Ishikawa (cell line): ENCODE measurements at regions not wholly inside any gene's neighbourhood (a gene's known extent, or its start where the extent isn't known, plus 50 kb on each side); places are given as distances from the start of the nearest gene placed in this dataset.

Experiments
- CEBPB ChIP-seq: IDR thresholded peaks from 2 replicates; pipeline ENCODE4 v1.6.1; 2012
- CREB1 ChIP-seq: IDR thresholded peaks from 2 replicates; pipeline ENCODE4 v1.6.1; 2012; ENCODE audit warnings: low read depth
- EGR1 ChIP-seq: IDR thresholded peaks from 2 replicates; pipeline ENCODE4 v1.6.1; 2012
- EP300 ChIP-seq: IDR thresholded peaks from 2 replicates; pipeline ENCODE4 v1.6.1; 2012; ENCODE audit warnings: borderline replicate concordance
- FOXM1 ChIP-seq: IDR thresholded peaks from 2 replicates; pipeline ENCODE4 v1.6.1; 2012; ENCODE audit warnings: low read depth, borderline replicate concordance
- MAX ChIP-seq: IDR thresholded peaks from 2 replicates; pipeline ENCODE4 v1.6.1; 2012
- NFIC ChIP-seq: IDR thresholded peaks from 2 replicates; pipeline ENCODE4 v1.6.1; 2012
- RAD21 ChIP-seq: IDR thresholded peaks from 2 replicates; pipeline ENCODE4 v1.6.1; 2012; ENCODE audit warnings: low read depth
- REST ChIP-seq: IDR thresholded peaks from 2 replicates; pipeline ENCODE4 v1.6.1; 2012; ENCODE audit warnings: low read depth, mild to moderate bottlenecking
- TAF1 ChIP-seq: IDR thresholded peaks from 2 replicates; pipeline ENCODE4 v1.6.1; 2012; ENCODE audit warnings: low read depth, mild to moderate bottlenecking
- TCF12 ChIP-seq: IDR thresholded peaks from 2 replicates; pipeline ENCODE4 v1.6.1; 2012; ENCODE audit warnings: low read depth
- TEAD4 ChIP-seq: IDR thresholded peaks from 2 replicates; pipeline ENCODE4 v1.6.1; 2012
- USF1 ChIP-seq: IDR thresholded peaks from 2 replicates; pipeline ENCODE4 v1.6.1; 2012
- YY1 ChIP-seq: IDR thresholded peaks from 2 replicates; pipeline ENCODE4 v1.6.1; 2012; ENCODE audit warnings: low read depth
- ZBTB7A ChIP-seq: IDR thresholded peaks from 2 replicates; pipeline ENCODE4 v1.6.1; 2012; ENCODE audit warnings: low read depth

GRCh38 chr7:113480537-113480936 lies 362.2 kb upstream of the SMIM30 start:
- no peak for TF ChIP-seq USF1
- TF ChIP-seq FOXM1: no peak
- TF ChIP-seq TAF1: no peak
- TF ChIP-seq ZBTB7A: no peak
- no peak for TF ChIP-seq CEBPB
- no peak for TF ChIP-seq MAX
- TF ChIP-seq REST: no peak
- TF ChIP-seq EGR1: no peak
- TF ChIP-seq TEAD4: no peak

GRCh38 chr7:113464096-113464855 lies 345.9 kb upstream of the SMIM30 start:
- TF ChIP-seq TAF1: no peak
- no peak for TF ChIP-seq ZBTB7A
- no peak for TF ChIP-seq MAX
- no peak for TF ChIP-seq EP300
- no peak for TF ChIP-seq NFIC
- TF ChIP-seq CEBPB: no peak
- TF ChIP-seq EGR1: no peak
- TF ChIP-seq REST: no peak
- no peak for TF ChIP-seq CREB1
- no peak for TF ChIP-seq YY1
- no peak for TF ChIP-seq TCF12
- no peak for TF ChIP-seq TEAD4

GRCh38 chr7:113460067-113460466 lies 341.7 kb upstream of the SMIM30 start:
- no peak for TF ChIP-seq NFIC
- no peak for TF ChIP-seq YY1
- no peak for TF ChIP-seq CREB1
- no peak for TF ChIP-seq TAF1
- no peak for TF ChIP-seq TEAD4
- no peak for TF ChIP-seq REST
- no peak for TF ChIP-seq MAX
- no peak for TF ChIP-seq CEBPB
- TF ChIP-seq TCF12: no peak
- no peak for TF ChIP-seq FOXM1
- TF ChIP-seq ZBTB7A: no peak
- TF ChIP-seq USF1: no peak
- TF ChIP-seq RAD21: no peak
- no peak for TF ChIP-seq EP300
- TF ChIP-seq EGR1: no peak

GRCh38 chr7:113456533-113456932 lies 338.2 kb upstream of the SMIM30 start:
- no peak for TF ChIP-seq NFIC
- TF ChIP-seq RAD21: no peak
